KMS-11 (cell line): ENCODE measurements at regions not wholly inside any gene's neighbourhood (a gene's known extent, or its start where the extent isn't known, plus 50 kb on each side); places are given as distances from the start of the nearest gene placed in this dataset.
"Not testable (repeated sequence)": the region's sequence is repeated elsewhere in the genome, so short reads cannot be mapped to it uniquely, and the experiment has no call there.

ENCODE experiments used
- H2AFZ ChIP-seq: fragments of 200-600 bp; sonication (generic); 2 replicates; pipeline ENCODE4 v1.6.1; 2016; ENCODE audit warnings: antibody characterized with exemption, mixed run types, low read depth
- H3K27ac ChIP-seq: fragments of 200-600 bp; sonication (generic); 2 replicates; pipeline ENCODE4 v1.6.1; 2016; ENCODE audit warnings: mild to moderate bottlenecking, mixed run types
- H3K27me3 ChIP-seq: fragments of 200-600 bp; sonication (generic); 2 replicates; pipeline ENCODE4 v1.6.1; 2017; ENCODE audit warnings: mild to moderate bottlenecking, low read depth, mixed run types, moderate library complexity; ENCODE audit not compliant: insufficient read depth
- H3K36me3 ChIP-seq: fragments of 200-600 bp; sonication (generic); 2 replicates; pipeline ENCODE4 v1.6.1; 2017; ENCODE audit warnings: mild to moderate bottlenecking, mixed run types; ENCODE audit not compliant: insufficient read depth
- H3K4me1 ChIP-seq: fragments of 200-600 bp; sonication (generic); 2 replicates; pipeline ENCODE4 v1.6.1; 2016; ENCODE audit warnings: mild to moderate bottlenecking, low read depth, mixed run types; ENCODE audit not compliant: poor library complexity, severe bottlenecking
- H3K4me2 ChIP-seq: fragments of 200-600 bp; sonication (generic); 2 replicates; pipeline ENCODE4 v1.7.0; 2016; ENCODE audit warnings: mild to moderate bottlenecking, mixed run types
- H3K4me3 ChIP-seq: fragments of 200-600 bp; sonication (generic); IDR thresholded peaks from 2 replicates; pipeline ENCODE4 v1.6.1; 2017; ENCODE audit warnings: low read depth, low read length, mixed read lengths; ENCODE audit not compliant: insufficient read depth
- H3K79me2 ChIP-seq: fragments of 200-600 bp; sonication (generic); 2 replicates; pipeline ENCODE4 v1.6.1; 2016; ENCODE audit warnings: low read depth, mixed run types; ENCODE audit not compliant: insufficient read depth
- H3K9ac ChIP-seq: fragments of 200-600 bp; sonication (generic); 2 replicates; pipeline ENCODE4 v1.6.1; 2016; ENCODE audit warnings: mild to moderate bottlenecking, mixed run types
- H4K20me1 ChIP-seq: fragments of 200-600 bp; sonication (generic); 2 replicates; pipeline ENCODE4 v1.6.1; 2016; ENCODE audit warnings: mild to moderate bottlenecking, mixed run types; ENCODE audit not compliant: insufficient read depth
- CTCF ChIP-seq: fragments of 200-600 bp; sonication (generic); conservative IDR thresholded peaks from 2 replicates; pipeline ENCODE4 v1.6.1; 2017; ENCODE audit warnings: low read depth, mild to moderate bottlenecking, antibody characterized with exemption, low read length, moderate library complexity, mixed read lengths

GRCh38 chr2:207338610-207339009 lies 172.9 kb upstream of the KLF7 start:
- H3K27ac ChIP-seq, result no peak overlapping the region
- peaks cover 7% of the 10 kb centered on the region for H3K4me1 ChIP-seq
- no peak overlapping the region for H3K9ac ChIP-seq
- H3K79me2 ChIP-seq, result no peaks in the 10 kb centered on the region
- no peak overlapping the region for H3K4me2 ChIP-seq
- H3K27me3 ChIP-seq, result no peaks in the 10 kb centered on the region
- H3K36me3 ChIP-seq, result no peaks in the 10 kb centered on the region
- no peak overlapping the region for H2AFZ ChIP-seq
- no peaks in the 10 kb centered on the region for H4K20me1 ChIP-seq
- no peak for TF ChIP-seq CTCF
- H3K4me3 ChIP-seq, result no peak overlapping the region

- Histone ChIP-seq H3K9ac (no peak overlapping the region), H3K4me2 (no peak overlapping the region), H3K27me3 (no peaks in the 10 kb centered on the region), H3K4me1 (peaks cover 7% of the 10 kb centered on the region), H2AFZ (no peak overlapping the region), H3K79me2 (no peaks in the 10 kb centered on the region), H3K36me3 (no peaks in the 10 kb centered on the region), H4K20me1 (no peaks in the 10 kb centered on the region), H3K27ac (no peak overlapping the region), H3K4me3 (no peak overlapping the region)
- no peak for TF ChIP-seq CTCF
These were observed 175.5 kb upstream of the KLF7 start for GRCh38 chr2:207341112-207341750.

- TF ChIP-seq CTCF, result no peak
- no peak overlapping the region for H2AFZ ChIP-seq
- H4K20me1 ChIP-seq, result no peaks in the 10 kb centered on the region
- H3K9ac ChIP-seq, result no peak overlapping the region
- H3K36me3 ChIP-seq, result no peaks in the 10 kb centered on the region
- no peak overlapping the region for H3K4me3 ChIP-seq
- peaks cover 7% of the 10 kb centered on the region for H3K4me1 ChIP-seq
- no peak overlapping the region for H3K27ac ChIP-seq
- H3K4me2 ChIP-seq, result no peak overlapping the region
- H3K79me2 ChIP-seq, result no peaks in the 10 kb centered on the region
- no peaks in the 10 kb centered on the region for H3K27me3 ChIP-seq
These were observed 176.1 kb upstream of the KLF7 start for GRCh38 chr2:207341804-207342203.

- H3K27me3 ChIP-seq, H3K4me1 ChIP-seq, H2AFZ ChIP-seq, H3K9ac ChIP-seq, H3K4me3 ChIP-seq, H3K27ac ChIP-seq, H4K20me1 ChIP-seq, H3K79me2 ChIP-seq, H3K4me2 ChIP-seq, H3K36me3 ChIP-seq: not testable (repeated sequence)
These were observed 179.0 kb upstream of the KLF7 start for GRCh38 chr2:207344596-207345394.

- Histone ChIP-seq H3K79me2 (no peaks in the 10 kb centered on the region), H4K20me1 (no peaks in the 10 kb centered on the region), H2AFZ (no peak overlapping the region), H3K27me3 (no peaks in the 10 kb centered on the region), H3K4me3 (no peak overlapping the region), H3K4me1 (peaks cover 10% of the 10 kb centered on the region), H3K9ac (no peak overlapping the region), H3K4me2 (no peak overlapping the region), H3K36me3 (no peaks in the 10 kb centered on the region), H3K27ac (no peak overlapping the region)
- TF ChIP-seq CTCF, result no peak
These were observed 178.6 kb upstream of the CREB1 start for GRCh38 chr2:207351171-207351570.
